NCI-H526 treated with DMSO at 0.1 percent for 48 hours (cell line): ENCODE measurements at regions not wholly inside any gene's neighbourhood (a gene's known extent, or its start where the extent isn't known, plus 50 kb on each side); places are given as distances from the start of the nearest gene placed in this dataset.
"Not testable (repeated sequence)": the region's sequence is repeated elsewhere in the genome, so short reads cannot be mapped to it uniquely, and the experiment has no call there.

ENCODE experiments used
- DNase-seq: peaks from one replicate; lab custom pipeline; 2025; lab: John Stamatoyannopoulos, UW

DNA sequence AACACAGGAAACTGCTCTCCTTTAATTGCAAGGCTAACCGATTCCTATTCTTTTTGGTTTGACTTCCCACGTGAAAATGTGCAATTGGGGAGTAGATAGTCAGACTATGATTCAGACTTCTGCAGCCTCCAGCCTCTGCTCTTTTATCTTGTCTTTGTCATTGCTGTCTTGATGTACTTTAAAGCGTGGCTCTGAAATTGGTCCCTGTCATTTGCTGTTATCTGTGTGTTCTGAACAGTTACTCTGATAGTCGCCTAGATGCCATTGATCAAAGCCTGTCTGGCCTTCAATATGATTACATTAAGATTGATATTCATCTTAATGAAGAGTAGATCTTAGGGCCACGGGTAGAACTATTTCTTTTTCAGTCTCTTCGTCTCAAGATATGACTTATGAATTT is 799.2 kb downstream of the REEP3 start:
- no peak for DNase-seq

DNA sequence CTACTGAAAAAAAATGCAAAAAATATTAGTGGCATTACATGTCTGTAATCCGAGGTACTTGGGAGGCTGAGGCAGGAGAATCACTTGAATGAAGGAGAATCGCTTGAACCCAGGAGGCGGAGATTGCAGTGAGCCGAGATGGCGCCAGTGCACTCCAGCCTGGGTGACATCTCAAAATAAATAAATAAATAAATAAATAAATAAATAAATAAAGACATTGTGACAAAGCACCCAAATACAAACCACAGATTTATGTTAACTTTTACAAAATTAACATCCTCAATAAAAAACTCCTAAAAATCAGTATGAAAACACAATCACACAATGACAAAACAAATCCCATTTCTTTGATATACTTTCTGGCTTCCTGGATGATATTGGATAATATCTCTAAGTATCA is 808.3 kb downstream of the REEP3 start:
- DNase-seq, result no peak

DNA sequence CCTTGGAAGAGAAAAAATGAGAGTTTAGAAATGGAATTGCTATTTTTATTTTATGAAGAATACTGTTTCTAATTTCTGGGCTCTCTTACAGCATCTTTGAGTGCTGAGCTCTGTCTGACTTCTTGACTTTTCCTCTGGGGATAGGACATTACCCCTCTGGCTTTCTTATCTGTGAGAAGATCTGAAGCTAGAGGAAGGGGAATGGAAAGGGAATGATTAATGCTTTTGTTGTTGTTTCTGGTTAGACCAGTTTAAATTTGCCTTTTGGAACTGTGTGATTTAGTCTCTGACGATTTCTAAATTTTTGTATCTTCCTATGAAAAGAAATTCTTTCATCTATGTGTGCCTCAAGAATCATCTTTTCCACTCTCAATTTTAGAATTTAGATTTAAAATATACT is 811.4 kb downstream of the REEP3 start:
- DNase-seq, result no peak

DNA sequence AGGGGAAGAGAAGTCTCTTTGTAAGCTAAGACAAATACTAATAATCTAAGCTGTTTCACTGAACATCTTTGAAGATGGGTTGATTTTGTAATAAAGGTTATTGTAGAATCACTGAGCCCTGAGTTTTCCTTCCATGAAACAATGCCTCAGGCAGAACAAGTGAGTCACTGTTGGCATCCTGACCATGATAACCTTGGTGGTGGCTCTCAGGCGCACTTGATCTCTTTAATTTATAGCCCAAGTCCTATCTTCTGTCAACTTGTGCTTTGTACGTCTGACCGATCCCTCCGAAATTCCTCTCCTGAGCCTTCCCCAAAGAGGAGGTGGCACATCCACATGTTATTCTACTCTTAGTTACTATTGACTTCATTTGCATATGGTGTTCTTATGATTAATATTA is 812.9 kb downstream of the REEP3 start:
- no peak for DNase-seq

DNA sequence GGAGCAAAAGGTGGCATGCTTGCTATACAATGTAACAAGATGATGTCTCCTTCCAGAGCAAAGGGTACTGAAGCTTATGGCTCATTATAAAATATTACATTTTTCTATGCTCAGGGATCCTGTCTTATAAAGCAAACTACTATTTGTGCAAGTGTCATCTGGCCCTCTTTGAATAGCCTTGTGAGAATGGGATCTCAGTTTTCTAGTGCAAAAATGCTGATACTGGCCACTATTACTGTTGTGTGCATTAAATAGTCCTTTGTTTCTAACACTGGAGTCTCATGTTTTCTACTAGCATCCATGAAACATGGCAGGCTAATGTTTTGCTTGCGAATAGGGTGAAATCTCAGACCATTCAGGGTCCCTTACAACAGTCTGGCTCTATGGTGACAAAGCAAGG is 823.0 kb downstream of the REEP3 start:
- no peak for DNase-seq

DNA sequence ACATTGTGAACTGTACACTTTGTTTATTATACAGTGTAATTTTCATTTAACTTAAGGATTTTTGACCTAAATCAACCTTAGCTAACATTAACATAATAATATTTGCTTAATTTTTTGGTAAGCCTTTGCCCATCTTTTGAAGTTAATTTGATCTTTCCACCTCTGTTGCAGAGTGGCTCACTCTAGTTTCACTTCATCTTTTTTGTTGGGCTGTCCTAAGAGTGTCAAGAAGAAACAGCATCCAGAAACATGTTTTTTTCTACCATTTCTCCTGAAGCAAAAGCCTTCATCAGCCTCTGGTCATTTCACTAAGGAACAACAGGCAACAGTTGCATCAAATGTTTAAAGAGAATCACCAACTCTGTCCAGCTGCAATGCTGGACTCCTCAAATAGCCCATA is 824.7 kb downstream of the REEP3 start:
- DNase-seq, result no peak

DNA sequence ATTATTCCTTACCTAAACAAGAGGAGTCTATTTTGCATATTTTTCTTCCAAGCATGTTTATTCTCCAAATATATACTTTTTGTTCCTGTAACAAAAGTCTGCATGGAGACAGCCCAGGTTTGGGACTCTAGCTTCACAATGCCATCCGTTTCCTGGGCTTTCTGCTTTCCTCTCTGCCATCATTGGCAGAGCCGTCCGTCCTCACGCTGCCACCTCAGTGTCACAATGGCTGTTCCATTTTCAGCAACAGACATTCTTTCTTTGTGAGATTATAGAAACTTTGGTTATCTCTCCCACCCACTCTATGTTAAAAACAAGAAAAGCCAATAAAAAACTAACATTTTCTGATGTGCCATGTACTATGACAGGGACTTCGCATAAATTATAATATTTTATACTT is 825.2 kb downstream of the REEP3 start:
- no peak for DNase-seq

DNA sequence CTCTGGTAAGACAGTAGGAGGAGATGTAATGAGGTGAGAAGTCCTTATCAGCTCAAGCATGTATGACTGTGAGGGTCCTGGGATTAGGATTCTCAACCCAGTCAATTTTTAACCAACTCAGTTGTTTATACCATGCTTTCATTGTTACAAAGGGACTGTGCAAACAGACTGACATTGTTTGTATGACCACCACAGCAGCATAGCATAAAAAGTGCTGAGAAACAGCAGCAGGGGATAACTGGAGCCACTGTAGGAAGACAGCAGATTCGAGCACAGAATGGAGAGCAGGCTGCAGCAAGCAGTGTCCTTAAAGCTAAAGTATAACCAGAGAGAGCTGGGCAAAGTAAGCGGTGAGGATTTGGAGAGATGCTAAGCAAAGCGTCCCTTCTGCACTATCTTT is 829.5 kb downstream of the REEP3 start:
- no peak for DNase-seq

DNA sequence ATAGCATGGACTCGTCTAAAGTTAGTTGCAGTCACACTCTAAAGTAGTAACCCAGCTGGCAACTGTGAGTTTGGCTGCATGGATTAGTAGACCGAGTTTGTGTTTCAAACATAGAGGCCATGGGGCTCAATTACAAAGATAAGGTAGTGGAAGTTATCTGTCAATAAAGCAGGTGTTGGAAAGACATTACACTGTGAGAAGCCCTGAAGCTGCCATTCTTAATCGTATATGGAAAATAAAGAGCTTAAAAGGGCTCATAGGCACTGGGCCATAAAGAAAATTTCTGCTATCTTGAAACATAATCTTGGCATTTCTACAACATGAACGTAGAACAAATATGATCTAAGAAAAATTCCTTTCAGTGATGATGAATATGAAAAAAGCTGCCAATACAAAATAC is 837.7 kb downstream of the REEP3 start:
- no peak for DNase-seq

DNA sequence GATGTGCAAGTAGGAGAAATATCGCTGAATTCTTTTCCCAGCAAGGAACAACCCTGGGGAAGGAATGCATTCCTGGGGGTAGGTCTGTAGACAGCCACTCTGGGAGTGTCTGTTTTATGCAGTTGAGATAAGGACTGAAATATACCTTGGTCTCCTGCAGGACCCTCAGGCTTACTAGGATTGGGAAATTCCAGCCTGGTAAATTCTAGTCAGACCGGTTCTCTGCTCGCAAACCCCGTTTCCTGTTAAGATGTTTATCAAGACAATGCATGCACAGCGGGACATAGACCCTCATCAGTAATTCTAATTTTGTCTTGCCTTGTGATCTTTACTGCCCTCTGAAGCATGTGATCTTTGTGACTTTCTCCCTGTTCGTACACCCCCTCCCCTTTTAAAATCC is 839.0 kb downstream of the REEP3 start:
- not testable (repeated sequence) for DNase-seq

DNA sequence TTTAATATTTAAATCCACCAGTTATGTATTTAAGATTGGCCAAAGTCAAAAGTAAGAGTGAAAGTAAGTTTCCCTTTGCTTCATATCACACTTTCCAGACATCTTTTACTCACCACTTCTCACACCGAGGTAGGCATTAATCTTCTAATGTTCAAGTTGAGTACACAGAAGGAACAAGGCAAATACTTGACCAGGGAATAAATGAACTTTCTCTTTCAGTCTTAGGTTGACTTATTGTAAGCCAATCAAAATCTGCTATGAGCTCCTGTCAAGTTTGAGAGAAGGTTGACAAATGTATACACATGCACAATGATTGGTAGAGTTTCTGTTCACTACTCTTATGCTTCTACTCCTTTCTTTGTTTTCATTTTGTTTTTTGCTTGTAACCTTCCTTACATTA is 842.5 kb downstream of the REEP3 start:
- DNase-seq, result no peak

DNA sequence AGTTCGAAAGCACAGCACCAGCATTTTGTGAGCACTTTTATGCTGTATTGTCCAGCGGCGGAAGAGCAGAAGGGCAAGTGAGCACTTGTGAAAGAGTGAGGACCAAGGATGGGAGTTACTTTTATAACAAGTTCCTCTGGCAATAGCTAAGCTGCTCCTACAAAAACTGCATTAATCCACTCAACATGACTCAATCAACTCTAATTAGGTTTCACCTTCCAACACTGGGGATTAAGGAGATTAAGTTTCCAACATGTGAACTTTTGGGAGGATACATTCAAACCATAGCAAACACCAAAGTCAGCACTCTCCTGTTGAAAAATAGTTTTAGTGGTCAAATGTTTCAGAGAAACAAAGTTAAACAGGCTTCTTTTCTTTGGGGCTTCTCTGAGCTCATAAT is 844.5 kb downstream of the REEP3 start:
- DNase-seq, result no peak

DNA sequence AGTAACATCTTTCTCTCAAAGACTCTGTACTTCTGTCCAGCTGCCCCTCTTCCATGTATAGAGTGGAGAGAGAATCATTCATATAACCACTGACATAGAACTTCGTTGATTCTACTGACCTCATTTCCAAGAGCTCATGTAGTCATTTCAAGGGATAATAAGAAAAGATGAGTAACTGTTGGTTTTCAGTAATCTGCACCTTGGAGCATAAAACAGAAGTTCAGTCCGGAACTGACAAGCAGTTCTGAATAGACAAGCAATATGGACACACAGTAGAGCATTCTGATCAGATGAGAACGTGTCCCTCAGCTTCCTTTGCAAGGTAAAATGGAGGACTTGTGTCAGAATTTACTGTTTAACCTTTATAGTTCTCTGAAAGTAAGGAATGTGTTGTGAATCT is 847.1 kb downstream of the REEP3 start:
- no peak for DNase-seq

DNA sequence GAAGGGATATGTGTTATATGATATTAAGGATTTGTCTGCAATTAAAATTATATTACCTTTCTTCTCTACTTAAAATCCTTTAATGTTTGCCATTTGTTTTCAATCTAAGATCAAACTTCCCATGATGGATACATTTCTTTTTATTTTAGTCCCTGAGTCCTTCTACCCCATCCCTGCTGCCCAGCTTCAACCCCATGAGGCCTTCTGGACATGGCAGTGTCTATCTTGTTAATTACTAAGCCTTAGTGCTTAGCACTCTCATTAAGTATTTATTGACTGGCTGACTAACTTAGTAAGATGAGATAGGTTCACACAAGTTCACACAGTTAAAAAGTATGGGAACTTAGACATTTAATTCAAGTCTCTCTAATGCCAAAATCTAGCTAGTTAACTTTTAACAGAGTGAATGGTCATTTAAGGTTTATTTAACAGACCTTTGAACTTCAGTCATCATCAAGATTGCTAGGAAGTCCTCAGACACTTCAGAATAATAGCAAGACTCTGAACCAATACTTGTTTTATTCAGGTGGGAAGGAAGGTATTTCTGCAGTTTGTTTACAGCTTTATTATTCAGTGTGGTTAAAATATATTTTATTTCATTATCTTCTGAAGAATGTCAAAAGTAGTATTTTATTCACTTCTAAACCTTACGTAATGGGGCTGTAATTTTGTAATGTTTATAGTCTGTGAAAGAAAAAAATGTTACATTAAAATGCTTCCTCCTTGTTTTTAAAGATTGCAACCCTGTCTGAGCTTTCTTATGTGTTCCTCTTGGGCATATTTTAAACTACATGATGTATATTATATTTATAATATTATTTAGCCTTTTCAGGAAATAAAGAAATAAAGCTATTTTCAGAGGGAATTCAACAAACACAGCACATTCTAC is 848.9 kb downstream of the REEP3 start:
- DNase-seq, result no peak

DNA sequence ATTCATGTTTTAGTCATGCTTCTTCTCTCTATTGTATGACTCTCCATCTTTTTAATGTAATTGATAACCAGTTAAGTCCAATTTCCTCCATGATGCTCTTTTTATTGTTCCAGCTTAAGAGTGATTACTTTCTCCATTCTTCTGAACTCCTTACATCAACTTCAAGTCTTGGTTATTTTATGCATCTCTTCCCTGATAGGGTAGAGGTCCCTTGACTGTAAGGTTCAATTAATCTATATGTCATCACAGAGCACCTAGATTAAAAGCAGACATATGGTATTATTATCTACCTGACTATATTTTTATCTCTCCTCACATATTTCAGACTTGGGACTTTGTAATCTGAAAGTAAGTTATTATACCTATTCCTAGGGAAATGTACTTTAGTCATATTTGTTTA is 853.1 kb downstream of the REEP3 start:
- no peak for DNase-seq

DNA sequence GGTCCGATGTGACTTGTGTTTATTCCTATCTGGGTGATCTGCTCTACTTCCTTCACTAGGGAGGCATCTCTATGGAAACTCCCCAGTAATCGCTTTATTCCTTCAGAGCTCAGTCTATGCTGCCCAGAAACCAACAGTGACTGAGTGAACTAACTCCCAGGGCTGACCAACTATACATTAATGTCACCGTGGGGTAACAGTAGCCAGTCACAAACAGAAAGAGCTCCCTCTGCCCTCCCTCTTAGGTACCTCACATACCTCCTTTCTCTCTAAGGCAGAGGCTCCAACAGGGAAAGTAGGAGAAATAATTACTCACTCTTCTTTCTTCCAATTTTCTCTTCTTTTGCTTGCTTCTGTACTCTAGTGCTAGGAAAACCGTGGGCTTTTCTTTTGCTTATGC is 855.0 kb downstream of the REEP3 start:
- no peak for DNase-seq

DNA sequence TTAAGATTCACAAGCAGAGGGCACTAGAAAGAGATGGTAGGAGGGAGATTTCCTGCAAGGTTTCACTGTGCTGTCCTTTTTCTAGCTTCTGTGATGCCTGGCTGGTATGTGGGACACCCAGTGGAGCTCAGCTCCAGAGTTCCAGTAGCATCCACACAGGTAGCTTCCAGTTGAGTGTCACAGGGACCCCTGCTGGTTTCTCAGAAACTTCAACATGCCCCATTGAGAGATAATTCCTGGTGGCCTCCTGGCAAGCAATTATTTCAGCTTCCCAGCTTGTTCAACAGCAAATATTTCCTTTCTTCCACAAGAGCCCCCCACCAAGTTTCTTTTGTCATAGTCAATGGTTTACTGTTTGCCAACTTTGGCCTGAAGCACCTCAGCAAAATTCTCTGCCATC is 858.7 kb downstream of the REEP3 start:
- no peak for DNase-seq

DNA sequence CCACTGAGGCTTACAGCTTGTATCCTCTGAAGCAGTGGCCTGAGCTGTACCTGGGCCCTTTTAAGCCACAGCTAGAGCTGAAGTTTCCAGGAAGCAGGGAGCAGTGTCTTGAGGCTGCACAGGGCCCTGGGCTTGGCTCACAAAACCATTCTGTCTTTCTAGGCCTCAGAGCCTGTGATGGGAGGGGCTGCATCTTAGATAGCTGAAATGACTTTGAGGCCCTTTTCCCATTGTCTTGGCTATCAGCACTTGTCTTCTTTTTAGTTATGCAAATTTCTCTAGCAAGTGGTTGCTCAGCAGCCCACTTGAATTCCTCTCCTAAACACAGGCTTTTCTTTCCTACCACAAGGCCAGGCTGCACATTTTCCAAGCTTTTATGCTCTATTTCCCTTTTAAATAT is 864.2 kb downstream of the REEP3 start:
- no peak for DNase-seq

DNA sequence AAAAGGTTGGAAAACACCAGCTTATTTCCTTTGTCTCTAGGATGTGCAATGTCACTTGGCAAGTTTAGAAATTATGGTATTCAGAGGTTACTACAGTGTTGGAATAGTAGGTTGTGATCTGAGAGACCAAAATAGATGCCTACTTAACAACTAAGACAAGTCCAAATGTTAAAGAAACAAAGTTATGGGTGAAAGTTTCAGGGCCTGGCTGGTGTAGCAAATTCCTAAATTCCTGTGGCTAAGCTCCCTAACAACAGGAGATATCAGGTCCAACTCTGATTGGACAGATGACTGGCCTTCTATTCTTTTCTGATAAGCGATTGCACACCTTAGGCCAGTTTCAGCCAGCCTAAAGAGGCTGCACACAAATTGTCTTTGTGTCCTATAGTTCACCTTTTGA is 873.5 kb downstream of the REEP3 start:
- no peak for DNase-seq

DNA sequence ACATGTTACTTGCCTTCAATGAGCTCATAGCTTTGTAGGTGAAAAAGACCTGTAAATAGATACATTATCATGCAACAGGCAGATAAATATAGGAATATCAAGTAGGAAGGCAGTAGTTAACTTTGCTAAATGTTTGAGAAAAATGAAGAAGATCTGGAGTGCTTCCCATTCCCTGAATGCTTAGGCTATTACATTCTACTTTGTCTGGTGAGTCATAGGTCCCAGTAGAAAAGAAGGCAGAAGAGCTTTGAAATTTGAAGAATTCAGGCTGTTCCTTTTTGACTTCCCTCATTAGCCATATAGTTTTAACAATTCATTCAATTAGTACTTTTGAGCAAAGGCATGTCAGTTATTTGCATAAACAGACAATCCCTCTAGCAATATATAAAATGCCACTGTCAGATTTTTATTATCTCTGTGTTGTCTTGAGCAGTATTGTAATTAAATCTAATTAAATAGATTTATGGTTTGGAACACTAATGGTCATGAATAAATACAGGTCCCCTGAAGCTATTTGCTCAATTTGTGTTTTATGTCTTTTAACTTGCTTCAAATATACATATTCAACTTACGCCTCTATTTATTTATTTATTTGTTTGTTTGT is 875.0 kb downstream of the REEP3 start:
- no peak for DNase-seq

DNA sequence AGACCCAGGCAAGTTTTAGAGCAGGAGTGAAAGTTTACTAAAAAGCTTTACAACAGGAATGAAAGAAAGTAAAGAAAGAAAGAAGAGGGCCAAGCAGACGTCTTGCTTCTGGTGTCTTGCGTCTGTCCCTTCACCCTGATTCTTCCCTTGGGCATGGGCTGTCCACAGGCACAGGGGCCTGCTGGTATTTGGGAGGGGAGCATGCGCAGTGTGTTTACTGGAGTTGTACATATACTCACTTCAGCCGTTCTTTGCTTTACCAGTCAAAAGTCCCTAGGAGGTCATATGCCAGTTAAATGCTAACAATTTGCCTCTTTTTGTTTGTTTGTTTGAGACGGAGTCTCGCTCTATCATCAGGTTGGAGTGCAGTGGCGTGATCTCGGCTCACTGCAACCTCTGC is 875.9 kb downstream of the REEP3 start:
- no peak for DNase-seq

DNA sequence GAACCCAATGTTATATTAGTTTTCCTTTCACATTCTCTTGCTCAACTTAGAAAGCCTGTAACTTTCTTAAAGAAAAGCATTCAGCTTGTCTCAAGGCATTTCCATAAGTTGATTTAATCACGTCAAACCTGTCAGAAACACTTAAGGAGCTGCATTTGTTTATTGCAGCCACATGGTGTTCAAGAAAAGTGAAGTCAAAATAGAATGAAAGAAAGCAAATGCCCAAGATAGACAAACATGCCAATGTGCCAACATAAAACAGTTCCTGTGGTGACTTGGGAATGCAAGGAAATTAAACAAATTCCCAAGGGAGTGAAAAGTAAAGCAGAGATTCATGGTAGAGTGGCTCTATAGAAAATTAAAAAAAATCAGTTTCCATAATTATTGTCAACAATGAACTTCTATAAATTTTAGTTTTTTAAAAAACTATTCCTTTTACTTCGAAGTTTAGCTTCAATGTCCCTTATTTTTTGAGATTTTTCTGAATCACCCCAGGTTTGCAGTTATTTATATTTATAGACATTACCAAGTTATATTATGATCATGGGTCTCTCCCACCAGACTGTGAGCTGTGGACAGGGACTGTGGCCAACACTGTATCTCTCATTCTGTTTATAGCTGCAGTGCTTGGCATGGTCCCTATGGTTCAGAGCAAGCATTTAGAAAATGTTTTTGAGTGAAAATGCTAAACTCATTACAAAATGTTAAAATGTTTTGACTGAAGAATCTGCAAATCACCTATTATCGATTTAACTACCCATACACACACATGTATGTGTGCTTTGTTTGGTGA is 887.4 kb downstream of the REEP3 start:
- DNase-seq, result no peak

DNA sequence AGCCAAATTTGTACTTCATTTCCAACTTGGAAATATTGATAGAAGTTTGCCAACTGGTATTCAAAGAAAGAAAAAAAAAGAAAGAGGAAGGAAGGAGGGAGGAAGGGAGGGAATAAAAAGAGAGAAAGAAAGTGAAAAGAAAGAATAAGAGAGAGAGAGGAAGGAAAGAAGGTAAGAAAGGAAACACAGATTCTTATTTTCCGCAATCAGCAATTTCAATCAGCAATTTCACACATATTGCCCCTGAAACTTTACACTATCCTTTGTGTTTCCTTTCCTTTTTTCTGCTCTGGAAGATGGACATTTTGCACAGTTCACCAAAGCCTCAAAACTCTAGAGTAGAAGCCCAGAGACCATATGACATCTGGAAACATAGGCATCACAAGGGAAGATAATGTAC is 888.1 kb downstream of the REEP3 start:
- no peak for DNase-seq
